GM12892 (cell line): ENCODE measurements at regions not wholly inside any gene's neighbourhood (a gene's known extent, or its start where the extent isn't known, plus 50 kb on each side); places are given as distances from the start of the nearest gene placed in this dataset.
"Not testable (repeated sequence)": the region's sequence is repeated elsewhere in the genome, so short reads cannot be mapped to it uniquely, and the experiment has no call there.

Experiments
- POLR2A ChIP-seq: IDR thresholded peaks from 2 replicates; pipeline ENCODE4 v1.6.1; 2011; ENCODE audit warnings: low read depth, low read length, control low read depth
- POLR2AphosphoS5 ChIP-seq: IDR thresholded peaks from 2 replicates; pipeline ENCODE4 v1.6.1; 2011; ENCODE audit warnings: low read depth, low read length, control low read depth
- TAF1 ChIP-seq: IDR thresholded peaks from 2 replicates; pipeline ENCODE4 v1.6.1; 2011; ENCODE audit warnings: low read depth, mild to moderate bottlenecking, control low read depth, low read length, borderline replicate concordance

GRCh38 chr14:31918289-31918688 is 158.8 kb upstream of the ARHGAP5 start:
- TF ChIP-seq POLR2AphosphoS5, POLR2A, TAF1: not testable (repeated sequence)
